Endothelial cell of umbilical vein (primary cell): ENCODE measurements at regions not wholly inside any gene's neighbourhood (a gene's known extent, or its start where the extent isn't known, plus 50 kb on each side); places are given as distances from the start of the nearest gene placed in this dataset.

Experiments
- BruUV-seq: library from RNA; stranded (reverse); fragments of 400-500 nt; replicated peaks from 2 replicates; lab custom pipeline; 2021; lab: Mats Ljungman, UMichigan
- CTCF ChIA-PET: fragments of 300-600, 350-600 bp; sonication (Branson Sonifier 250); formaldehyde crosslinking; loops from one replicate; lab custom pipeline; 2021; ENCODE audit warnings: antibody characterized with exemption, inconsistent platforms; lab: Charles Lee
- POLR2A ChIA-PET: fragments of 300-600, 350-600 bp; sonication (Branson Sonifier 250); formaldehyde crosslinking; loops from one replicate; lab custom pipeline; 2021; ENCODE audit warnings: antibody characterized with exemption, inconsistent platforms; lab: Charles Lee
- DNase-seq: peaks from one replicate; pipeline ENCODE4 v3.0.0-alpha.2; 2011; ENCODE audit warnings: low read depth, low spot score
- FAIRE-seq: peaks from 2 replicates; lab custom pipeline; 2011; peaks lifted over from hg19 to GRCh38; lab: Jason Lieb, UNC
- H2AFZ ChIP-seq: 2 replicates; pipeline ENCODE4 v1.6.0; 2012; ENCODE audit warnings: low read depth, low read length, control low read depth, inconsistent platforms
- H3K27ac ChIP-seq: 2 replicates; pipeline ENCODE4 v1.5.1; 2011; ENCODE audit warnings: low read depth, mild to moderate bottlenecking, control low read depth, low read length, moderate library complexity; ENCODE audit not compliant: insufficient read depth
- H3K27me3 ChIP-seq, 2 experiments: 2 replicates each; pipeline versions ENCODE4 v1.6.0 to v1.6.1; 2011; ENCODE audit warnings: low read length in 2 of 2, mixed read lengths in 1 of 2; ENCODE audit not compliant: control insufficient read depth in 2 of 2, insufficient read depth in 2 of 2
- H3K36me3 ChIP-seq, 2 experiments: 2 replicates in 1 of 2; 3 replicates in 1 of 2; pipeline ENCODE4 v1.5.1; 2011; ENCODE audit warnings: low read length in 2 of 2, mild to moderate bottlenecking in 1 of 2, moderate library complexity in 1 of 2; ENCODE audit not compliant: control insufficient read depth in 2 of 2, insufficient read depth in 2 of 2; ENCODE audit errors: extremely low read depth in 1 of 2
- H3K4me1 ChIP-seq: 3 replicates; pipeline ENCODE4 v1.5.1; 2011; ENCODE audit warnings: mild to moderate bottlenecking, low read length; ENCODE audit not compliant: control insufficient read depth, insufficient read depth; ENCODE audit errors: extremely low read depth
- H3K4me2 ChIP-seq: 2 replicates; pipeline ENCODE4 v1.6.1; 2011; ENCODE audit warnings: low read length, control low read depth, mixed read lengths; ENCODE audit not compliant: insufficient read depth
- H3K4me3 ChIP-seq, 3 experiments: fragments of 200-600 bp in 1 of 3; sonication (generic), shearing (Covaris generic) in 1 of 3; replicated peaks in 1 of 3; 2 replicates each; pipeline ENCODE4 v1.5.1; 2011 to 2016; ENCODE audit warnings: control low read depth in 3 of 3, low read length in 3 of 3, mild to moderate bottlenecking in 2 of 3, inconsistent platforms in 1 of 3, low read depth in 1 of 3, moderate library complexity in 1 of 3; ENCODE audit not compliant: insufficient read depth in 1 of 3
- H3K79me2 ChIP-seq: 2 replicates; pipeline ENCODE4 v1.6.0; 2012; ENCODE audit warnings: low read length, inconsistent platforms; ENCODE audit not compliant: control insufficient read depth, insufficient read depth
- H3K9ac ChIP-seq: replicated peaks from 2 replicates; pipeline ENCODE3; 2011; ENCODE audit warnings: low read length, control low read depth; ENCODE audit not compliant: insufficient read depth; ENCODE audit errors: extremely low read depth
- H3K9me1 ChIP-seq: replicated peaks from 3 replicates; pipeline ENCODE4 v1.6.0; 2011; ENCODE audit warnings: mild to moderate bottlenecking, low read length; ENCODE audit not compliant: control insufficient read depth, insufficient read depth; ENCODE audit errors: extremely low read depth
- H3K9me3 ChIP-seq: replicated peaks from 2 replicates; pipeline ENCODE4 v1.5.1; 2012; ENCODE audit warnings: low read length, inconsistent platforms; ENCODE audit not compliant: control insufficient read depth, insufficient read depth
- H4K20me1 ChIP-seq: replicated peaks from 2 replicates; pipeline ENCODE3; 2011; ENCODE audit warnings: mild to moderate bottlenecking, low read length; ENCODE audit not compliant: control insufficient read depth, insufficient read depth; ENCODE audit errors: extremely low read depth
- EZH2 ChIP-seq: IDR thresholded peaks from 2 replicates; pipeline ENCODE4 v1.6.1; 2012; ENCODE audit warnings: borderline replicate concordance, low read depth, mild to moderate bottlenecking, moderate library complexity, low read length, inconsistent platforms; ENCODE audit not compliant: severe bottlenecking
- FOS ChIP-seq: IDR thresholded peaks from 2 replicates; pipeline ENCODE4 v1.6.1; 2011; ENCODE audit warnings: mild to moderate bottlenecking, low read length, moderate library complexity, borderline replicate concordance; ENCODE audit not compliant: insufficient read depth
- GATA2 ChIP-seq: IDR thresholded peaks from 2 replicates; pipeline ENCODE4 v1.7.0; 2011; ENCODE audit warnings: low read depth, mild to moderate bottlenecking, moderate library complexity, mixed read lengths, low read length; ENCODE audit not compliant: insufficient read length, insufficient read depth
- JUN ChIP-seq: IDR thresholded peaks from 2 replicates; pipeline ENCODE4 v1.6.1; 2011; ENCODE audit warnings: borderline replicate concordance, low read depth; ENCODE audit not compliant: insufficient read length, insufficient read depth
- MYC ChIP-seq: IDR thresholded peaks from one replicate; pipeline ENCODE4 v1.6.1; 2011; ENCODE audit warnings: mild to moderate bottlenecking, low read depth, low read length
- POLR2A ChIP-seq: IDR thresholded peaks from 2 replicates; pipeline ENCODE4 v1.6.1; 2012; ENCODE audit warnings: low read depth, mild to moderate bottlenecking, control low read depth, low read length
- POLR2AphosphoS5 ChIP-seq: IDR thresholded peaks from 2 replicates; pipeline ENCODE4 v1.6.1; 2012; ENCODE audit warnings: low read depth, mild to moderate bottlenecking, control low read depth, low read length, moderate library complexity; ENCODE audit not compliant: insufficient read depth
- dilution Hi-C: fragments of 300-500 bp; cut with MboI; formaldehyde crosslinking; loops from one replicate; pipeline ENCODE4 v1.15.0; 2019; ENCODE audit warnings: low sequenced_read_pairs; ENCODE audit not compliant: extremely low pct_ligation_motif_present
- intact Hi-C: fragments of 100-400 bp; cut with micrococcal nuclease; formaldehyde crosslinking; loops from one replicate; pipeline ENCODE4 v1.10.0; 2022
- TF ChIP-seq, protein P1 (sequence below): IDR thresholded peaks from 2 replicates; pipeline ENCODE4 v1.6.1; 2011; ENCODE audit not compliant: insufficient read depth, insufficient read length
- TF ChIP-seq, protein P2 (sequence below), 2 donors: IDR thresholded peaks; 1 replicate in 1 of 2; 2 replicates in 1 of 2; pipeline ENCODE4 v1.5.1; 2011; ENCODE audit warnings: low read length in 2 of 2, mild to moderate bottlenecking in 2 of 2, moderate library complexity in 2 of 2, control low read depth in 1 of 2, inconsistent platforms in 1 of 2, low read depth in 1 of 2; ENCODE audit not compliant: insufficient read depth in 1 of 2; ENCODE audit errors: extremely low read depth in 1 of 2

DNA sequence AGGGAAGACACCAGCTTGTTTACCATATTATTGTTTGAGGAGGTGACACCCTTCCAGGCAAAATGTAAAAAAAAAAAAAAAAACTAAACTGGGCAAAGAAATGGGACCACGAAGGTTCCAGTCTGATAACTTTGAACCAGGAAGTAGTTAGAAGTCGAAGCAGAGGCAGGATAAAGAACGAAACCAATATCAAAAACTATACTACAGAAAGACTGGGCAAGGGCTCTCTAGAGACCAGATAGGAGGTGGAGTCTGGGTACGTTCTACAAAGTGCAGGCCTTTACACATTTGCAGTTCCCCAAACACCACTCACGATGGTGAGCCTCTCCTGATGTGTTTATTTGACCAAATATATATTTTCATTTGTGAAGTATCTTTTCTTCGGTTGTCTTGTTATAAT is 125.7 kb upstream of the CDK1 start:
- intact Hi-C loops (no loop called here), dilution Hi-C loops (no loop called here)
- no peak overlapping the region for H2AFZ ChIP-seq
- no peaks in the 10 kb centered on the region for H3K27me3 ChIP-seq
- H3K4me1 ChIP-seq, result no peaks in the 10 kb centered on the region
- no peak overlapping the region for H3K4me3 ChIP-seq
- H4K20me1 ChIP-seq, result no peaks in the 10 kb centered on the region
- DNase-seq (no peak), FAIRE-seq (no peak)
- TF ChIP-seq EZH2 (no peak), MYC (no peak), GATA2 (no peak), JUN (no peak), POLR2A (no peak), POLR2AphosphoS5 (no peak), FOS (no peak)
- TF ChIP-seq, protein P1, sequence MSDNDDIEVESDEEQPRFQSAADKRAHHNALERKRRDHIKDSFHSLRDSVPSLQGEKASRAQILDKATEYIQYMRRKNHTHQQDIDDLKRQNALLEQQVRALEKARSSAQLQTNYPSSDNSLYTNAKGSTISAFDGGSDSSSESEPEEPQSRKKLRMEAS, result no peak
- TF ChIP-seq, protein P2, sequence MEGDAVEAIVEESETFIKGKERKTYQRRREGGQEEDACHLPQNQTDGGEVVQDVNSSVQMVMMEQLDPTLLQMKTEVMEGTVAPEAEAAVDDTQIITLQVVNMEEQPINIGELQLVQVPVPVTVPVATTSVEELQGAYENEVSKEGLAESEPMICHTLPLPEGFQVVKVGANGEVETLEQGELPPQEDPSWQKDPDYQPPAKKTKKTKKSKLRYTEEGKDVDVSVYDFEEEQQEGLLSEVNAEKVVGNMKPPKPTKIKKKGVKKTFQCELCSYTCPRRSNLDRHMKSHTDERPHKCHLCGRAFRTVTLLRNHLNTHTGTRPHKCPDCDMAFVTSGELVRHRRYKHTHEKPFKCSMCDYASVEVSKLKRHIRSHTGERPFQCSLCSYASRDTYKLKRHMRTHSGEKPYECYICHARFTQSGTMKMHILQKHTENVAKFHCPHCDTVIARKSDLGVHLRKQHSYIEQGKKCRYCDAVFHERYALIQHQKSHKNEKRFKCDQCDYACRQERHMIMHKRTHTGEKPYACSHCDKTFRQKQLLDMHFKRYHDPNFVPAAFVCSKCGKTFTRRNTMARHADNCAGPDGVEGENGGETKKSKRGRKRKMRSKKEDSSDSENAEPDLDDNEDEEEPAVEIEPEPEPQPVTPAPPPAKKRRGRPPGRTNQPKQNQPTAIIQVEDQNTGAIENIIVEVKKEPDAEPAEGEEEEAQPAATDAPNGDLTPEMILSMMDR (IDR thresholded peaks at IDR 0.05; ENCODE audit: extremely low read depth in 1 of 2, insufficient read depth in 1 of 2, low read depth in 1 of 2, low read length in 2 of 2), result no peak
- H3K4me2 ChIP-seq, result no peak overlapping the region
- no peaks in the 10 kb centered on the region for H3K9me1 ChIP-seq
- ChIA-PET CTCF (no interaction called here), POLR2A (no interaction called here)
- no peaks in the 10 kb centered on the region for H3K36me3 ChIP-seq
- H3K9ac ChIP-seq, result no peak overlapping the region
- no peaks in the 10 kb centered on the region for H3K9me3 ChIP-seq
- BruUV-seq, result no TSS peak
- no peak overlapping the region for H3K27ac ChIP-seq
- no peaks in the 10 kb centered on the region for H3K79me2 ChIP-seq
